Gastroesophageal sphincter (tissue), 3 donors: ENCODE measurements at regions not wholly inside any gene's neighbourhood (a gene's known extent, or its start where the extent isn't known, plus 50 kb on each side); places are given as distances from the start of the nearest gene placed in this dataset.

Experiments
- CTCF ChIP-seq, 4 experiments: fragments of 200-600 bp in 2 of 4; fragments of 450-650 bp in 2 of 4; sonication (generic) in 1 of 4; IDR thresholded peaks; one replicate each; pipeline ENCODE4 v1.5.1; 2017 to 2019; ENCODE audit warnings: antibody characterized with exemption in 4 of 4, mild to moderate bottlenecking in 2 of 4, moderate library complexity in 2 of 4
- EP300 ChIP-seq: sonication (generic); formaldehyde crosslinking; IDR thresholded peaks from one replicate; pipeline ENCODE4 v1.6.1; 2017; ENCODE audit warnings: antibody characterized with exemption, mild to moderate bottlenecking
- POLR2A ChIP-seq, 2 donors: fragments of 450-650 bp; IDR thresholded peaks; one replicate each; pipeline ENCODE4 v1.6.1; 2017; ENCODE audit warnings: antibody characterized with exemption in 2 of 2, mild to moderate bottlenecking in 2 of 2, moderate library complexity in 1 of 2
- POLR2AphosphoS5 ChIP-seq: sonication (generic); formaldehyde crosslinking; IDR thresholded peaks from one replicate; pipeline ENCODE4 v1.6.1; 2017; ENCODE audit warnings: antibody characterized with exemption

GRCh38 chr10:18737841-18738240, 78.6 kb downstream of the ARL5B start:
- no peak for TF ChIP-seq POLR2A (IDR thresholded peaks at IDR 0.05)
- TF ChIP-seq CTCF (IDR thresholded peaks at IDR 0.05) = no peak
- TF ChIP-seq POLR2AphosphoS5 = no peak
- no peak for TF ChIP-seq EP300
